GM23248 (cell line): ENCODE measurements at regions not wholly inside any gene's neighbourhood (a gene's known extent, or its start where the extent isn't known, plus 50 kb on each side); places are given as distances from the start of the nearest gene placed in this dataset.

Source experiments
- EZH2 ChIP-seq: fragments of 200-600 bp; sonication (generic); IDR thresholded peaks from 2 replicates; pipeline ENCODE4 v1.6.1; 2018; ENCODE audit warnings: antibody characterized with exemption, mild to moderate bottlenecking; ENCODE audit not compliant: insufficient read depth, poor library complexity, severe bottlenecking
- EZH2phosphoT487 ChIP-seq: fragments of 200-600 bp; sonication (generic); IDR thresholded peaks from 2 replicates; pipeline ENCODE4 v1.6.1; 2018; ENCODE audit warnings: antibody characterized with exemption, moderate library complexity, mild to moderate bottlenecking, low read depth; ENCODE audit not compliant: insufficient read depth

DNA sequence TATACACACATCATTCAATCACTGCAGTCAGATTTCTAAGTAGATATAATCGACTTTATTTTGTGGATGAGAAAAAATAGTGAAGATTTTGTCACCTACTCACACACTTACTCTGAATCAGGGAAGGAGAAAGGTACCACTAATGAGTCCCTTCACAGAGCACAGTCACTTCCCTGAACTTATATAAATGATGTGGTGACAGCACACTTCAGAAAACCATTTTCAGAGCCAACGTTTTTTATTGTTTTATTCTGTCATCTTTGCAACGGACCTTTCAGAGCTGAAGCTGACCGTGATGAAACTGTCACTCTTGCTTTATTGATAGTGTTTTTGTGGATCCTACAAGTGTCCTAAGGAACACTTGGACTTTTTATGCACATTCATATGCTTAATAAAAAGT is 956.6 kb downstream of the SQOR start:
- TF ChIP-seq EZH2 (no peak), EZH2phosphoT487 (no peak)
